Activated CD4-positive, CD25-positive, alpha-beta regulatory T cell (primary cell): ENCODE measurements at regions not wholly inside any gene's neighbourhood (a gene's known extent, or its start where the extent isn't known, plus 50 kb on each side); places are given as distances from the start of the nearest gene placed in this dataset.
"Not testable (repeated sequence)": the region's sequence is repeated elsewhere in the genome, so short reads cannot be mapped to it uniquely, and the experiment has no call there.

Experiments
- DNase-seq, 4 experiments: peaks; one replicate each; lab custom pipeline; 2025; lab: John Stamatoyannopoulos, UW

- DNase-seq, result no peak
Observed at GRCh38 chrX:27404366-27404765, 58.8 kb downstream of the PPP4R3C start.

- DNase-seq, result no peak
Observed at GRCh38 chrX:27399146-27399456, 64.0 kb downstream of the PPP4R3C start.

DNA sequence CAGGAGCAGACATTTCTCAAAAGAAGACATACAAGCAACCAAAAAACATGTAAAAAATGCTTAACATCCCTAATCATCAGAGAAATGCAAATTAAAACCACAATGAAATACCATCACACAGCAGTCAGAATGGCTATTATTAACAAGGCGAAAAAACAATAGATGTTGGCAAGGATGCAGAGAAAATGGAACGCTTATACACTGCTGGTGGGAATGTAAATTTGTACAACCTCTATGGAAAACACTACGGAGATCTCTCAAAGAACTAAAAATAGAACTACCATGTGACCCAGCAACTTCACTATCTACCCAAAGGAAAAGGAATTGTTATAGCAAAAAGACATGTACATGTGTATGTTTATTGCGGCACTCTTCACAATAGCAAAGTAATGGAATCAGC is 71.5 kb downstream of the PPP4R3C start:
- no peak for DNase-seq

GRCh38 chrX:27381419-27381818 is 81.7 kb downstream of the PPP4R3C start:
- DNase-seq, result no peak

- DNase-seq, result no peak
Observed at GRCh38 chrX:27380163-27380845, 82.8 kb downstream of the PPP4R3C start.

DNA sequence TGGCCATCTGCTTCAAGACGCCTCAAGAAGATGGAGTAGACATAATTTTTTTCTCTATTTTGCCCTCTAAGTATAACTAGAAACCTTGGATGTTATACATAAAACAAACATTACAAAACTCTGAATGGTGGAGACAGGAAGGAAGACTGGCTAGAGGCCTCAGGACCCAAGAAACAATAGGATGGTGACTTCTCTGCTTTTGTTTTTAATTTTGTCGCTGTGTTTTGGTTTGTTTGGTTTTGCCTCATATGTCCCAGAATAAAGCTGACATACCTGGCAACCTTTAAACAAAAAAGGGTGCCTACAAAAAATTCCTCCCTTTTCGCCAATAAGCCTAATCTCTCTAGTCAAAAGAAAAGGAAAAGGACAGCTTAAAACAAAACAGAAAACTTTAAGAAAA is 109.1 kb downstream of the PPP4R3C start:
- DNase-seq, result no peak

- no peak for DNase-seq
Observed at GRCh38 chrX:27350476-27350875, 112.7 kb downstream of the PPP4R3C start.

- DNase-seq, result no peak
Observed at GRCh38 chrX:27336466-27337091, 126.6 kb downstream of the PPP4R3C start.

- no peak for DNase-seq
Observed at GRCh38 chrX:27321632-27322031, 141.5 kb downstream of the PPP4R3C start.

GRCh38 chrX:27309406-27309805 is 153.7 kb downstream of the PPP4R3C start:
- no peak for DNase-seq

DNA sequence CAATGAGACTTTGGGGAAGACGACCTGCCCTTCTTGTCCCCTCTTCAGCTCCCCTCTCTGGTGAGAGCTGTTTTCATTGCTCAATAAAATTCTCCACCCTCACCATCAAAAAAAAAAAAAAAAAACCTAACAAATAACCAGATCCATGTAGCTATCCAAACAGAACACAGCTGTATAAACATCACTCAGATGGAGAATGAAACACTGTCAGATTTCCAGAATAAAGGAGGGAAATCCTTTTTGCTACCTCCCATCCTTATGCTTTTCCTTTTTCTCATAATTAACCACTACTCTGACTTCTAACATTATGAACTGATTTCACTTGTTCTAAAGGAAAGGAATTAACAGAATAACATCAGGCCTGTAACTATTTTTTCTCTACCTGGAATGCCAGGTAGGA is 155.6 kb downstream of the PPP4R3C start:
- DNase-seq, result no peak

DNA sequence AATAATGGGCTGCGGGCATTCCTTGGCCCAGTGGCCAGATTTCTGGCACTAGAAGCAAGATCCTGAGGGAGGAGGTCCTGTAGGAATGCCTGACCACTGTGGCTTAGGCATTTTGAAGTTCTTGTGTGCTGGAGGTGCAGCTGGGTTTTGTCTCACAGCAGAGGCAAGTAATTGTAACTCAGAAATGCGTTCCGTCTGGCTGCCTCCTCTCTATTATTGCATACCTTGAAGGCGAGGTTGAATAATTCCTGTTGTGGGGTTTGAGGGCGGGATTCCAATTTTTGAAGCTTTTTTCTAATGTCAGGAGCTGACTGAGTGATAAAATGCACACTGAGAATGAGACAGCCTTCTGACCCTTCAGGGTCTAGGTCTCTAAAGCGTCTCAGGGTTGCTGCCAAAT is 170.6 kb downstream of the PPP4R3C start:
- not testable (repeated sequence) for DNase-seq

DNA sequence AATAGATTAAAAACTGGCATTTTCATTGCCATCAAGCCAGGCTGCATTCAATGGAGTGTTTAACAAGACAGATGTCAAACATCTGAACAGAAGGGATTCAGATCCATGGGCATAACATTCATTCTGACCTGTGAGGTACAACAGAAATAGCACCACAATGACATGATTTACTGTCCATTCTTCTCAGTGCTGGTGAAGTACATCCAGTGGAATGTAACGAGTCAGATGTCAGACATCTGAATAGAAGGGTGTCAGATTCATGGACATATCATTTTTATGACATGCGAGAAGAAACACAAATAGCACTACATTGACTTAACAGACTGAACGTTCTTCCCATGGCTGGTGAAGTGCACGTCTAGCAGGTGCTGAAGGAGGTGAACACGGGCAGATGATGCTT is 186.4 kb downstream of the PPP4R3C start:
- no peak for DNase-seq

DNA sequence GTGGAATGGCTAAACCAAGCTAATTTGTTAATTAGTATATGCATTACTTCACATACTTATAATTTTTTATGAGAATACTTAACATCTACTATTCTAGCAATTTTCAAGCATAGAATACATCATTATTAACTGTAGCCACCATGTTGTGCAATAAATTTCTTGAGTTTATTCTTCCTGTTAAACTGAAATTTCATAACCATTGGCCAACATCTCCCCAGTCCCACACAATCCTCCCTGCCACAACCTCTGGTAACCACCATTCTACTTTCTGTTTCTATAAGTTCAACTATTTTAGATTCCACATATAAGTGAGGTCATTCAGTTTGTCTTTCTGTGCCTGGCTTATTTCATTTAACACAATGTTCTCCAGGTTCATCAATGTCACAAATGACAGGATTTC is 208.5 kb downstream of the PPP4R3C start:
- no peak for DNase-seq

GRCh38 chrX:27251369-27251768 is 211.8 kb downstream of the PPP4R3C start:
- DNase-seq, result no peak

DNA sequence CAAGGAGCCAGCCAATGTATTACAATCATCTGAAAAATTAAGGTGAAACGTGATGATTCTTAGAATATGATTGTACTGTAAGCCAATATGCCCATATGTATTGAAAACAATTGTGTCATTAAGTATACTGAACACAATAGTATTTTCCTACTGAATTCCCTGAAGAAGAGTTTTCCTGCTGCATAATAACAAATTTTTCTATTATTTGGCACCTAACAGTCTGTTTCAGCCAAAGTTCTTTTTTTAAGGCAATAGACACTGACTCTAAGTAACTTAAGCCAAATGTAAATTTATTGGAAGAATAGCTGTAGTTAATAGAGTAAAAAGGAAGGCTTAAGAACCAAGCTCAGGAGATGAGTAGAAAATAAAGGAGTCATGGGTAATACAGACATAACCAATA is 220.6 kb downstream of the PPP4R3C start:
- DNase-seq, result no peak

DNA sequence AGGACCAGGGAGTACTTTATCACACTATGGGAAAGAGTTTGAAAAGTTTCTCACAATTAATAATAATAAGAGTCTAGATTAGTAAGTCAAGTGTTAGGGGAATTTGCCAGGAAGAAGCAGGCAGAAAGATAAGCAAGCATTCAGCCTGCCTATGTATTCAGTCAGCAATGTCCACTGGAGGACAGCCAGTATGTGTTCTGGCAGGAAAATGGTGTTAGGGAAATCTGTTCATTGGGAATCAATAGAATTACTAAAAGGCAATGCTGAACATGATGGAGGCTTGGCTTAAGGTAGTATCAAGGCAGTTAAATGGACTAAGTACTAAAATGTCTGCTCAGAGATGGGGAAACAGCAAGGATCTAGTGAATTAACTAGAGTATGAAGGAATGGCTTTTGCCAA is 221.2 kb downstream of the PPP4R3C start:
- DNase-seq, result no peak

- not testable (repeated sequence) for DNase-seq
Observed at GRCh38 chrX:27240042-27240441, 223.1 kb downstream of the PPP4R3C start.

GRCh38 chrX:27236681-27237080 is 226.5 kb downstream of the PPP4R3C start:
- DNase-seq, result no peak

DNA sequence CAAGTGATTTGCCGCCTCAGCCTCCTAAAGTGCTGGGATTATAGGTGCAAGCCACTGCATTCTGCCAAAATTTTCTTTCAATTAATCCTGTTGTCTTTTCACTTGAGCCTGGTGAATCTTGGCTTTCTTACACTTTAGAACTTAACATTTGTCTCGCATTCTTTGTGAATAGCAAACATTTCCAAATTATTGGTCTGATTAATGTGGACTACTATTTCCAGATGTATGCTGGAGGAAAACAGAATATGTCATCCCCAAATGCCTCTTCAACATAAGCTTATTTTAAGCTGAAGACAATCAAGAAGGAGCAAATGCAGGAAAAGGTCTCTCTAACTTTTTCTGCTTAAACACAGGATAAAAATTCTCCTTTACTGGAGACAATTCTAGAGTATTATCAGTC is 233.4 kb downstream of the PPP4R3C start:
- DNase-seq, result no peak

GRCh38 chrX:27222661-27223060 is 240.5 kb downstream of the PPP4R3C start:
- no peak for DNase-seq

DNA sequence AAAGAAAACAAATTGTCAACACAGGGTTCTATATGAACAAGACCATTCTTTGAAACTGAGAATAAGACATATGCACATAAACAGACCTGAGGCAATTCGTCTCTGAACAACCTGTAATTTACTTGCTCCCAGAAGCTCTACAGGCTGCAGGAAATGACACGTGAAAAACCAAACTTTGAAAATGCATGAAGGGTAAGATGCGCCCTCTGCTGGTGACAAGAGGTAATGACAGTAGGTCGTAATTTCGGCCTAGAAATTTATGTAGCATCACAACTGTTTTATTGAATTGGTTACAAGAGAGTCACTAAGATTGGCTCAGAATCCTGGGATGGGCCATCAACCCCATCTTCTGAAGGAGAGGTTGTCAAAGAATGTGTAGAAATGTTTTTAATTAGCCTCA is 276.5 kb downstream of the PPP4R3C start:
- no peak for DNase-seq

- DNase-seq, result no peak
Observed at GRCh38 chrX:27163236-27163635, 299.9 kb downstream of the PPP4R3C start.

DNA sequence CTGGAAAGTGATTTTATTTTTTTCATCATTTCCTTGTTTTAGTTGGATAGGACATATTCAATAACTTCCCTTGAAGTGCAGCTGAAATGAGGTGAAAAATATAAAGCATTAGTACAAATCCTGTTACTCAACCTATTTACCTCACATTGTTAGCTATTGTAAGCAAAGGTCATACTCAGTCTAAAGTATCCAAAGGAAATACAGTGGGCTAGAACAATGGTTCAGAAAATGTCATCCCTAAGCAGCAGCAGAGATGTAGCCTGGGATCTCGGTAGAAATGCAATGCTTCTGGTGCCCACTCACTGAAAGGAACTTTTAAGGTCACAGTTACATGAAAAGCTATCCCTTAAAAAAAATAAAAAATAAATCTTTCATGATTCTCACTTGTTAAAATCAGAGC is 300.6 kb downstream of the PPP4R3C start:
- DNase-seq, result no peak
